ENCODE measurements at regions not wholly inside any gene's neighbourhood (a gene's known extent, or its start where the extent isn't known, plus 50 kb on each side); places are given as distances from the start of the nearest gene placed in this dataset.

- no peak for TF ChIP-seq ZNF70 (CRISPR knock-in tag; IDR thresholded peaks at IDR 0.05)
- TF ChIP-seq PPARA (CRISPR knock-in tag; IDR thresholded peaks at IDR 0.05; ENCODE audit: borderline replicate concordance): no peak
- no peak for TF ChIP-seq ZFP3 (CRISPR knock-in tag; IDR thresholded peaks at IDR 0.05)
- no peak for TF ChIP-seq GLIS3 (CRISPR knock-in tag; IDR thresholded peaks at IDR 0.05)
- TF ChIP-seq ISL1 (CRISPR knock-in tag; IDR thresholded peaks at IDR 0.05): no peak
- no peak for TF ChIP-seq TOX (CRISPR knock-in tag; IDR thresholded peaks at IDR 0.05; ENCODE audit: borderline replicate concordance)
- no peak for TF ChIP-seq OSR1 (CRISPR knock-in tag; IDR thresholded peaks at IDR 0.05)
- no peak for TF ChIP-seq TSHZ2 (CRISPR knock-in tag; IDR thresholded peaks at IDR 0.05)
- TF ChIP-seq ZNF8 (CRISPR knock-in tag; IDR thresholded peaks at IDR 0.05): no peak
- no peak for TF ChIP-seq RARB (CRISPR knock-in tag; IDR thresholded peaks at IDR 0.05)
- no peak for TF ChIP-seq ARNTL (CRISPR knock-in tag; IDR thresholded peaks at IDR 0.05; ENCODE audit: borderline replicate concordance, low read depth)
- TF ChIP-seq, protein P1, sequence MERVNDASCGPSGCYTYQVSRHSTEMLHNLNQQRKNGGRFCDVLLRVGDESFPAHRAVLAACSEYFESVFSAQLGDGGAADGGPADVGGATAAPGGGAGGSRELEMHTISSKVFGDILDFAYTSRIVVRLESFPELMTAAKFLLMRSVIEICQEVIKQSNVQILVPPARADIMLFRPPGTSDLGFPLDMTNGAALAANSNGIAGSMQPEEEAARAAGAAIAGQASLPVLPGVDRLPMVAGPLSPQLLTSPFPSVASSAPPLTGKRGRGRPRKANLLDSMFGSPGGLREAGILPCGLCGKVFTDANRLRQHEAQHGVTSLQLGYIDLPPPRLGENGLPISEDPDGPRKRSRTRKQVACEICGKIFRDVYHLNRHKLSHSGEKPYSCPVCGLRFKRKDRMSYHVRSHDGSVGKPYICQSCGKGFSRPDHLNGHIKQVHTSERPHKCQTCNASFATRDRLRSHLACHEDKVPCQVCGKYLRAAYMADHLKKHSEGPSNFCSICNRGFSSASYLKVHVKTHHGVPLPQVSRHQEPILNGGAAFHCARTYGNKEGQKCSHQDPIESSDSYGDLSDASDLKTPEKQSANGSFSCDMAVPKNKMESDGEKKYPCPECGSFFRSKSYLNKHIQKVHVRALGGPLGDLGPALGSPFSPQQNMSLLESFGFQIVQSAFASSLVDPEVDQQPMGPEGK (CRISPR knock-in tag; IDR thresholded peaks at IDR 0.05; ENCODE audit: borderline replicate concordance): no peak
- no peak for TF ChIP-seq BACH2 (CRISPR knock-in tag; IDR thresholded peaks at IDR 0.05; ENCODE audit: borderline replicate concordance)
- no peak for TF ChIP-seq CREB5 (CRISPR knock-in tag; IDR thresholded peaks at IDR 0.05; ENCODE audit: low read depth)
- TF ChIP-seq CSDC2 (CRISPR knock-in tag; IDR thresholded peaks at IDR 0.05): no peak
- TF ChIP-seq, protein P2, sequence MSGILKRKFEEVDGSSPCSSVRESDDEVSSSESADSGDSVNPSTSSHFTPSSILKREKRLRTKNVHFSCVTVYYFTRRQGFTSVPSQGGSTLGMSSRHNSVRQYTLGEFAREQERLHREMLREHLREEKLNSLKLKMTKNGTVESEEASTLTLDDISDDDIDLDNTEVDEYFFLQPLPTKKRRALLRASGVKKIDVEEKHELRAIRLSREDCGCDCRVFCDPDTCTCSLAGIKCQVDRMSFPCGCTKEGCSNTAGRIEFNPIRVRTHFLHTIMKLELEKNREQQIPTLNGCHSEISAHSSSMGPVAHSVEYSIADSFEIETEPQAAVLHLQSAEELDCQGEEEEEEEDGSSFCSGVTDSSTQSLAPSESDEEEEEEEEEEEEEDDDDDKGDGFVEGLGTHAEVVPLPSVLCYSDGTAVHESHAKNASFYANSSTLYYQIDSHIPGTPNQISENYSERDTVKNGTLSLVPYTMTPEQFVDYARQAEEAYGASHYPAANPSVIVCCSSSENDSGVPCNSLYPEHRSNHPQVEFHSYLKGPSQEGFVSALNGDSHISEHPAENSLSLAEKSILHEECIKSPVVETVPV (CRISPR knock-in tag; IDR thresholded peaks at IDR 0.05): no peak
- TF ChIP-seq ZFP30 (CRISPR knock-in tag; IDR thresholded peaks at IDR 0.05): no peak
- TF ChIP-seq TCF4 (CRISPR knock-in tag; IDR thresholded peaks at IDR 0.05; ENCODE audit: borderline replicate concordance): no peak
- no peak for TF ChIP-seq ESRRG (CRISPR knock-in tag; IDR thresholded peaks at IDR 0.05)
- TF ChIP-seq ZC3H10 (CRISPR knock-in tag; IDR thresholded peaks at IDR 0.05): no peak
- ATAC-seq: no peak
Measured at GRCh38 chr12:75571656-75572205, 60.3 kb upstream of the KRR1 start.

GRCh38 chr12:75571204-75571603, 59.8 kb upstream of the KRR1 start:
- no peak for TF ChIP-seq ZFP30 (CRISPR knock-in tag; IDR thresholded peaks at IDR 0.05)
- TF ChIP-seq, protein P2 (CRISPR knock-in tag; IDR thresholded peaks at IDR 0.05): no peak
- TF ChIP-seq ZNF8 (CRISPR knock-in tag; IDR thresholded peaks at IDR 0.05): no peak
- TF ChIP-seq OSR1 (CRISPR knock-in tag; IDR thresholded peaks at IDR 0.05): no peak
- no peak for TF ChIP-seq ZFP3 (CRISPR knock-in tag; IDR thresholded peaks at IDR 0.05)
- TF ChIP-seq RARB (CRISPR knock-in tag; IDR thresholded peaks at IDR 0.05): no peak
- ATAC-seq: no peak

GRCh38 chr12:75568801-75569200, 57.4 kb upstream of the KRR1 start:
- no peak for ATAC-seq

GRCh38 chr12:75568393-75568792, 57.0 kb upstream of the KRR1 start:
- no peak for ATAC-seq
- TF ChIP-seq ARNTL (CRISPR knock-in tag; IDR thresholded peaks at IDR 0.05; ENCODE audit: borderline replicate concordance, low read depth) (no peak), OSR1 (CRISPR knock-in tag; IDR thresholded peaks at IDR 0.05) (no peak), CSDC2 (CRISPR knock-in tag; IDR thresholded peaks at IDR 0.05) (no peak), ZNF70 (CRISPR knock-in tag; IDR thresholded peaks at IDR 0.05) (no peak), TCF4 (CRISPR knock-in tag; IDR thresholded peaks at IDR 0.05; ENCODE audit: borderline replicate concordance) (no peak), TOX (CRISPR knock-in tag; IDR thresholded peaks at IDR 0.05; ENCODE audit: borderline replicate concordance) (no peak), CREB5 (CRISPR knock-in tag; IDR thresholded peaks at IDR 0.05; ENCODE audit: low read depth) (no peak), ZNF565 (CRISPR knock-in tag; conservative IDR thresholded peaks at IDR 0.05; ENCODE audit: low read depth) (no peak)
- TF ChIP-seq, protein P3, sequence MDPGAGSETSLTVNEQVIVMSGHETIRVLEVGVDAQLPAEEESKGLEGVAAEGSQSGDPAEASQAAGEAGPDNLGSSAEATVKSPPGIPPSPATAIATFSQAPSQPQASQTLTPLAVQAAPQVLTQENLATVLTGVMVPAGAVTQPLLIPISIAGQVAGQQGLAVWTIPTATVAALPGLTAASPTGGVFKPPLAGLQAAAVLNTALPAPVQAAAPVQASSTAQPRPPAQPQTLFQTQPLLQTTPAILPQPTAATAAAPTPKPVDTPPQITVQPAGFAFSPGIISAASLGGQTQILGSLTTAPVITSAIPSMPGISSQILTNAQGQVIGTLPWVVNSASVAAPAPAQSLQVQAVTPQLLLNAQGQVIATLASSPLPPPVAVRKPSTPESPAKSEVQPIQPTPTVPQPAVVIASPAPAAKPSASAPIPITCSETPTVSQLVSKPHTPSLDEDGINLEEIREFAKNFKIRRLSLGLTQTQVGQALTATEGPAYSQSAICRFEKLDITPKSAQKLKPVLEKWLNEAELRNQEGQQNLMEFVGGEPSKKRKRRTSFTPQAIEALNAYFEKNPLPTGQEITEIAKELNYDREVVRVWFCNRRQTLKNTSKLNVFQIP (CRISPR knock-in tag; IDR thresholded peaks at IDR 0.05; ENCODE audit: borderline replicate concordance, low read depth): no peak

More at GRCh38 chr12:75568801-75569200, 57.4 kb upstream of the KRR1 start:
- no peak for TF ChIP-seq SNAI2 (CRISPR knock-in tag; IDR thresholded peaks at IDR 0.05)

Measured in SK-N-SH treated with all-trans-retinoic acid at 6 μM for 48 hours (cell line).